ENCODE measurements at regions not wholly inside any gene's neighbourhood (a gene's known extent, or its start where the extent isn't known, plus 50 kb on each side); places are given as distances from the start of the nearest gene placed in this dataset.
"Not testable (repeated sequence)": the region's sequence is repeated elsewhere in the genome, so short reads cannot be mapped to it uniquely, and the experiment has no call there.

DNA sequence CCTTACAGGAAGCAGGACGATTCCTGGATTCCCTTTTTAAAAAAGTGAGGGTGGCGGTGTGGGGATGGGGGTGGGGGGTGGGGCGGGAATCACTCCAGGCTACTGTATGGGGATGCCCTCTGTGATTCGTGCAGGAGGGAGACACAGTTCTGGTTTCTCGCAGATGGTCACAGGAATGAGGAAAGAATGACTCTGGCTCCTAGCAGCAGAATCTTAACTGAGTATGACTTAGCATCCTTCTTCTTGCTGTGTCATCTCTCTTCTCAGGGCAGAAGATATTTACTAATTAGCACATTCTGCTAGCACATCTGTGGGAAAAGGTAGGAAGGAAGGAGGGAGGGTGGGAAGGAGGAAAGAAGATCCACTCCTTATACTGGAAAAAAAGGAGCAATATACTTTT is 78.8 kb upstream of the GPR39 start:
- peak in 1 of 4 experiments; percentile 1 for DNase-seq (ENCODE audit: extremely low read depth in 1 of 4, low spot score in 3 of 4)
- H3K9me3 ChIP-seq (replicated peaks; ENCODE audit: control insufficient read depth, insufficient read depth, low read depth, low read length); H3K4me2 ChIP-seq (ENCODE audit: insufficient read depth, low read length); H4K20me1 ChIP-seq (replicated peaks; ENCODE audit: control insufficient read depth, insufficient read depth, low read length); H3K27me3 ChIP-seq (ENCODE audit: control insufficient read depth in 2 of 2, insufficient read depth in 2 of 2, low read length in 2 of 2); in situ Hi-C loops (cut with MboI); H3K27ac ChIP-seq (ENCODE audit: extremely low read depth, low read depth, low read length); H3K36me3 ChIP-seq (ENCODE audit: control insufficient read depth, insufficient read depth, low read length); H2AFZ ChIP-seq (ENCODE audit: low read depth, low read length); H3K9ac ChIP-seq (ENCODE audit: insufficient read depth in 1 of 2, low read depth in 2 of 2, low read length in 2 of 2); CTCF ChIA-PET (ENCODE audit: low intra/inter-chr PET ratio); BruUV-seq (replicated peaks); POLR2A ChIA-PET; H3K4me1 ChIP-seq (replicated peaks in 1 of 2; ENCODE audit: control insufficient read depth in 2 of 2, insufficient read depth in 2 of 2, low read length in 2 of 2); H3K79me2 ChIP-seq (ENCODE audit: control insufficient read depth, insufficient read depth, low read length); intact Hi-C loops (cut with micrococcal nuclease); H3K9me1 ChIP-seq (ENCODE audit: control insufficient read depth, insufficient read depth, low read length); H3K4me3 ChIP-seq: not testable (repeated sequence)
- peak; percentile 66 for ATAC-seq
- FAIRE-seq: peak; percentile 11
- no CpG with 5 or more reads among the region's 5 CpGs for WGBS (ENCODE audit: insufficient coverage, low coverage, missing lambda C conversion rate)
- peak; percentile 53; the same call in 1 of the 2 replicates for TF ChIP-seq NFE2 (IDR thresholded peaks at IDR 0.05; ENCODE audit: low read depth)

DNA sequence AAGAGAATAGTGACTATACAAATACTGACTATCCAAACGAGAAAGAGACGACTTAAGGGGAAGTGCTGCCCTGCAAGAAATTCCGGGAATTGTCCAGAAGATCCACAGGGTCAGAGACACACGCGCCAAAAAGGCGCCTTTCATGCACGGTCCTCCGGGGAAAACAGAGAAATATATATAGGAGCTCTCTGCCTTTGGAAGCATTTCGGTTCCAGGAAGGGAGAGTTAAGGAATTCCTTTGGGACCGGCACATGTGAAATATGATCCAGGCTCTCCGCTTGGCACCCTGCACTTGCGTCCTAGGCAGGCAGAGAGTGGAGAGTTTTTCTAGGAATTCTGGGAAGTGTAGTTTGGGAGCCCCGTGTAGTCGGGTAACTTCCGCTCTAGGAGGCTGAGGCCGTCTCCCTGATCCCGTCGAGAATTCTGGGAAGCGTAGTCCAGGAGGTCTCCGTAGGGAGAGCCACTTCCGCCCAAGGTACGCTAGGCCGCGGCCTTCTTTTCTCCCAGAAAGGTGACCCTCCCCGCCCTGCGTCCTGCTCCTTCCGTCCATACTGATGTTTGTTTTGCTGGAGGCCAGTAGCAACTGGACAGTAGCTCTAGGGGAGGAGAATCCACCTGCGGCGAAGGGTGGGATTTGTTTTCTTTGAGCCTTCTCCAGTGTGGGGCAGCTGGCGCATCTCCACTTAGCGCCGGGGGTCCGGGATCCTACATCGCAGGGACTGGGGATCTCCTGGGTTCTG is 69.4 kb upstream of the GPR39 start:
- H3K36me3 ChIP-seq (ENCODE audit: control insufficient read depth, insufficient read depth, low read length); H4K20me1 ChIP-seq (replicated peaks; ENCODE audit: control insufficient read depth, insufficient read depth, low read length); H3K79me2 ChIP-seq (ENCODE audit: control insufficient read depth, insufficient read depth, low read length); H3K9me3 ChIP-seq (replicated peaks; ENCODE audit: control insufficient read depth, insufficient read depth, low read depth, low read length); BruUV-seq (replicated peaks); H3K27ac ChIP-seq (ENCODE audit: extremely low read depth, low read depth, low read length); in situ Hi-C loops (cut with MboI); H3K4me1 ChIP-seq (replicated peaks in 1 of 2; ENCODE audit: control insufficient read depth in 2 of 2, insufficient read depth in 2 of 2, low read length in 2 of 2); CTCF ChIA-PET (ENCODE audit: low intra/inter-chr PET ratio); POLR2A ChIA-PET; H3K9me1 ChIP-seq (ENCODE audit: control insufficient read depth, insufficient read depth, low read length); intact Hi-C loops (cut with micrococcal nuclease); H3K27me3 ChIP-seq (ENCODE audit: control insufficient read depth in 2 of 2, insufficient read depth in 2 of 2, low read length in 2 of 2): not testable (repeated sequence)
- peak; percentile 98 for FAIRE-seq
- ATAC-seq: peak; percentile 98
- Histone ChIP-seq H2AFZ (ENCODE audit: low read depth, low read length) (peak overlapping the region; percentile 92), H3K4me3 (peak overlapping the region; percentile 31), H3K4me2 (ENCODE audit: insufficient read depth, low read length) (peak overlapping the region; percentile 66), H3K9ac (ENCODE audit: insufficient read depth in 1 of 2, low read depth in 2 of 2, low read length in 2 of 2) (peak overlapping the region in 1 of 2 experiments; percentile 41; a peak in 2 of 4 replicates)
- 10% methylated on average over 24 of the region's 34 CpGs for WGBS (ENCODE audit: insufficient coverage, low coverage, missing lambda C conversion rate)
- peak; percentile 9 to 63 (median 12) for DNase-seq (ENCODE audit: extremely low read depth in 1 of 4, low spot score in 3 of 4)
- TF ChIP-seq CREM (IDR thresholded peaks at IDR 0.05; ENCODE audit: low read depth) (peak; percentile 26; the same call in 1 of the 2 replicates), SIX5 (IDR thresholded peaks at IDR 0.05; ENCODE audit: borderline replicate concordance in 1 of 2, insufficient read depth in 1 of 2, low read depth in 1 of 2, low read length in 2 of 2) (0 out of 4 replicates have a peak, but pooled peaks of 1 of the 2 experiments have one; percentile 33), ZNF143 (CRISPR knock-in tag; IDR thresholded peaks at IDR 0.05) (peak; percentile 41; the same call in 1 of the 2 replicates)
- TF ChIP-seq, protein P1, sequence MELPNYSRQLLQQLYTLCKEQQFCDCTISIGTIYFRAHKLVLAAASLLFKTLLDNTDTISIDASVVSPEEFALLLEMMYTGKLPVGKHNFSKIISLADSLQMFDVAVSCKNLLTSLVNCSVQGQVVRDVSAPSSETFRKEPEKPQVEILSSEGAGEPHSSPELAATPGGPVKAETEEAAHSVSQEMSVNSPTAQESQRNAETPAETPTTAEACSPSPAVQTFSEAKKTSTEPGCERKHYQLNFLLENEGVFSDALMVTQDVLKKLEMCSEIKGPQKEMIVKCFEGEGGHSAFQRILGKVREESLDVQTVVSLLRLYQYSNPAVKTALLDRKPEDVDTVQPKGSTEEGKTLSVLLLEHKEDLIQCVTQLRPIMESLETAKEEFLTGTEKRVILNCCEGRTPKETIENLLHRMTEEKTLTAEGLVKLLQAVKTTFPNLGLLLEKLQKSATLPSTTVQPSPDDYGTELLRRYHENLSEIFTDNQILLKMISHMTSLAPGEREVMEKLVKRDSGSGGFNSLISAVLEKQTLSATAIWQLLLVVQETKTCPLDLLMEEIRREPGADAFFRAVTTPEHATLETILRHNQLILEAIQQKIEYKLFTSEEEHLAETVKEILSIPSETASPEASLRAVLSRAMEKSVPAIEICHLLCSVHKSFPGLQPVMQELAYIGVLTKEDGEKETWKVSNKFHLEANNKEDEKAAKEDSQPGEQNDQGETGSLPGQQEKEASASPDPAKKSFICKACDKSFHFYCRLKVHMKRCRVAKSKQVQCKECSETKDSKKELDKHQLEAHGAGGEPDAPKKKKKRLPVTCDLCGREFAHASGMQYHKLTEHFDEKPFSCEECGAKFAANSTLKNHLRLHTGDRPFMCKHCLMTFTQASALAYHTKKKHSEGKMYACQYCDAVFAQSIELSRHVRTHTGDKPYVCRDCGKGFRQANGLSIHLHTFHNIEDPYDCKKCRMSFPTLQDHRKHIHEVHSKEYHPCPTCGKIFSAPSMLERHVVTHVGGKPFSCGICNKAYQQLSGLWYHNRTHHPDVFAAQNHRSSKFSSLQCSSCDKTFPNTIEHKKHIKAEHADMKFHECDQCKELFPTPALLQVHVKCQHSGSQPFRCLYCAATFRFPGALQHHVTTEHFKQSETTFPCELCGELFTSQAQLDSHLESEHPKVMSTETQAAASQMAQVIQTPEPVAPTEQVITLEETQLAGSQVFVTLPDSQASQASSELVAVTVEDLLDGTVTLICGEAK (IDR thresholded peaks at IDR 0.05): peak; percentile 86
- TF ChIP-seq, protein P1 (CRISPR knock-in tag; IDR thresholded peaks at IDR 0.05): not testable (repeated sequence)
